ENCODE measurements at regions not wholly inside any gene's neighbourhood (a gene's known extent, or its start where the extent isn't known, plus 50 kb on each side); places are given as distances from the start of the nearest gene placed in this dataset.
A peak's percentile ranks its signal among the peaks of the same experiment; 100 is the strongest.

GRCh38 chr7:46034056-46034768, 113.1 kb upstream of the IGFBP3 start:
- TF ChIP-seq EZH2 (IDR thresholded peaks at IDR 0.05; ENCODE audit: insufficient read depth, poor library complexity, severe bottlenecking), result no peak
- 0 out of 2 replicates have a peak, but pooled peaks have one; percentile 56 for TF ChIP-seq EZH2phosphoT487 (IDR thresholded peaks at IDR 0.05; ENCODE audit: insufficient read depth, low read depth)

Measured in GM23248 (cell line).